Body of pancreas (tissue), 4 donors: ENCODE measurements at regions not wholly inside any gene's neighbourhood (a gene's known extent, or its start where the extent isn't known, plus 50 kb on each side); places are given as distances from the start of the nearest gene placed in this dataset.

Experiments
- CTCF ChIP-seq, 7 experiments: fragments of 450-650 bp in 4 of 7; fragments of 200-600 bp in 3 of 7; sonication (generic) in 3 of 7; IDR thresholded peaks; one replicate each; pipeline ENCODE4 v1.5.1; 2016 to 2019; ENCODE audit warnings: antibody characterized with exemption in 7 of 7
- POLR2A ChIP-seq, 3 donors: fragments of 450-650 bp; IDR thresholded peaks; one replicate each; pipeline ENCODE4 v1.6.1; 2016; ENCODE audit warnings: antibody characterized with exemption in 3 of 3, mild to moderate bottlenecking in 2 of 3

- TF ChIP-seq CTCF (IDR thresholded peaks at IDR 0.05): no peak
- no peak for TF ChIP-seq POLR2A (IDR thresholded peaks at IDR 0.05)
Observed at GRCh38 chr4:135564090-135564489, 1362.5 kb upstream of the PABPC4L start.
